Chondrocyte (in vitro differentiated cells): ENCODE measurements at regions not wholly inside any gene's neighbourhood (a gene's known extent, or its start where the extent isn't known, plus 50 kb on each side); places are given as distances from the start of the nearest gene placed in this dataset.

Source experiments
- DNase-seq: peaks from one replicate; pipeline ENCODE4 v3.0.0; 2021; ENCODE audit warnings: mixed read lengths, low spot score
- H3K27ac Mint-ChIP-seq: one replicate; pipeline ENCODE4 v1.8.0; 2021; ENCODE audit warnings: mild to moderate bottlenecking, moderate library complexity, mixed read lengths; ENCODE audit not compliant: unreplicated experiment
- H3K27me3 Mint-ChIP-seq: 2 replicates; pipeline ENCODE4 v1.8.0; 2021; ENCODE audit warnings: low read depth, mixed read lengths
- H3K36me3 Mint-ChIP-seq: 2 replicates; pipeline ENCODE4 v1.8.0; 2021; ENCODE audit warnings: low read depth, mixed read lengths
- H3K4me1 Mint-ChIP-seq: 2 replicates; pipeline ENCODE4 v1.8.0; 2021; ENCODE audit warnings: low read depth, mild to moderate bottlenecking, mixed read lengths
- H3K4me3 Mint-ChIP-seq: one replicate; pipeline ENCODE4 v1.8.0; 2021; ENCODE audit warnings: mild to moderate bottlenecking, moderate library complexity, mixed read lengths; ENCODE audit not compliant: unreplicated experiment
- H3K9me3 Mint-ChIP-seq: 2 replicates; pipeline ENCODE4 v1.8.0; 2021; ENCODE audit warnings: low read depth, mixed read lengths
- CTCF ChIP-seq: fragments of 200-600 bp; sonication (generic); IDR thresholded peaks from 2 replicates; pipeline ENCODE4 v1.5.0; 2021; ENCODE audit warnings: antibody characterized with exemption, mild to moderate bottlenecking, moderate library complexity

GRCh38 chr13:33453936-33454335 lies 168.4 kb upstream of the STARD13 start:
- Mint-ChIP-seq H3K4me1 (peaks cover 28% of the 10 kb centered on the region), H3K27ac (no peak overlapping the region), H3K4me3 (no peak overlapping the region), H3K27me3 (no peaks in the 10 kb centered on the region), H3K36me3 (no peaks in the 10 kb centered on the region), H3K9me3 (peaks cover 6% of the 10 kb centered on the region)
- TF ChIP-seq CTCF, result no peak
- no peak for DNase-seq

- H3K27me3 Mint-ChIP-seq, result no peaks in the 10 kb centered on the region
- no peak for DNase-seq
- no peaks in the 10 kb centered on the region for H3K36me3 Mint-ChIP-seq
- TF ChIP-seq CTCF, result no peak
- peaks cover 12% of the 10 kb centered on the region for H3K9me3 Mint-ChIP-seq
- peaks cover 28% of the 10 kb centered on the region for H3K4me1 Mint-ChIP-seq
- peak overlapping the region; percentile 8 for H3K27ac Mint-ChIP-seq
- no peak overlapping the region for H3K4me3 Mint-ChIP-seq
Observed at GRCh38 chr13:33454844-33455705, 169.5 kb upstream of the STARD13 start.

GRCh38 chr13:33459702-33460101 lies 174.1 kb upstream of the STARD13 start:
- no peak overlapping the region for H3K27ac Mint-ChIP-seq
- no peak for TF ChIP-seq CTCF
- H3K36me3 Mint-ChIP-seq, result no peaks in the 10 kb centered on the region
- H3K9me3 Mint-ChIP-seq, result peaks cover 23% of the 10 kb centered on the region
- no peak for DNase-seq
- H3K4me3 Mint-ChIP-seq, result no peak overlapping the region
- H3K27me3 Mint-ChIP-seq, result no peaks in the 10 kb centered on the region
- H3K4me1 Mint-ChIP-seq, result peaks cover 5% of the 10 kb centered on the region

- no peak for TF ChIP-seq CTCF
- H3K27me3 Mint-ChIP-seq, result no peaks in the 10 kb centered on the region
Observed at GRCh38 chr13:33462109-33462508, 176.6 kb upstream of the STARD13 start.

GRCh38 chr13:33464345-33464744 lies 178.8 kb upstream of the STARD13 start:
- Mint-ChIP-seq H3K36me3 (no peaks in the 10 kb centered on the region), H3K27me3 (no peaks in the 10 kb centered on the region), H3K9me3 (peaks cover 16% of the 10 kb centered on the region), H3K4me3 (no peak overlapping the region), H3K4me1 (no peaks in the 10 kb centered on the region), H3K27ac (no peak overlapping the region)
- no peak for TF ChIP-seq CTCF
- no peak for DNase-seq

More at GRCh38 chr13:33462109-33462508, 176.6 kb upstream of the STARD13 start:
- no peak for DNase-seq
- Mint-ChIP-seq H3K4me3 (no peak overlapping the region), H3K27ac (no peak overlapping the region), H3K4me1 (no peaks in the 10 kb centered on the region), H3K9me3 (peaks cover 23% of the 10 kb centered on the region), H3K36me3 (no peaks in the 10 kb centered on the region)
